IMR-90 (cell line): ENCODE measurements at regions not wholly inside any gene's neighbourhood (a gene's known extent, or its start where the extent isn't known, plus 50 kb on each side); places are given as distances from the start of the nearest gene placed in this dataset.

Experiments used
- ATAC-seq: fragments of 200-7000 bp; cut with Tn5 transposase; 2 replicates; pipeline ENCODE4 v1.9.1; 2020; ENCODE audit warnings: low read depth, mild to moderate bottlenecking, moderate library complexity
- BruUV-seq: library from RNA; stranded (reverse); fragments of 400-500 nt; replicated peaks from 2 replicates; lab custom pipeline; 2021; lab: Mats Ljungman, UMichigan
- CTCF ChIA-PET: fragments of 300-600 bp; formaldehyde crosslinking; extraction: SDS; loops from one replicate; lab custom pipeline; 2021; ENCODE audit warnings: antibody characterized with exemption; lab: Yijun Ruan, JAX
- POLR2A ChIA-PET: fragments of 300-600 bp; sonication (Branson Sonifier 250); formaldehyde crosslinking; loops from one replicate; lab custom pipeline; 2022; ENCODE audit warnings: antibody characterized with exemption; ENCODE audit not compliant: unreplicated experiment; lab: Charles Lee
- DNase-seq: peaks from one replicate; pipeline ENCODE4 v3.0.0; 2013
- H2AFZ ChIP-seq: replicated peaks from 2 replicates; pipeline ENCODE3; 2013; ENCODE audit warnings: low read length, mild to moderate bottlenecking; ENCODE audit not compliant: poor library complexity
- H2AK5ac ChIP-seq: 2 replicates; pipeline ENCODE4 v1.6.1; 2013; ENCODE audit warnings: low read depth, low read length, inconsistent platforms
- H2AK9ac ChIP-seq: replicated peaks from 2 replicates; pipeline ENCODE3; 2013; ENCODE audit warnings: mild to moderate bottlenecking, low read depth, low read length, moderate library complexity; ENCODE audit not compliant: poor library complexity
- H2BK120ac ChIP-seq: 2 replicates; pipeline ENCODE4 v1.6.1; 2013; ENCODE audit warnings: low read depth, low read length, inconsistent platforms
- H2BK15ac ChIP-seq: 3 replicates; pipeline ENCODE4 v1.6.1; 2013; ENCODE audit warnings: low read depth, low read length, inconsistent platforms
- H2BK20ac ChIP-seq: 2 replicates; pipeline ENCODE4 v1.6.1; 2013; ENCODE audit warnings: low read depth, mild to moderate bottlenecking, inconsistent platforms, low read length, moderate library complexity
- H2BK5ac ChIP-seq: 2 replicates; pipeline ENCODE4 v1.6.1; 2013; ENCODE audit warnings: mild to moderate bottlenecking, low read depth, low read length, inconsistent platforms; ENCODE audit not compliant: poor library complexity, severe bottlenecking
- H3K14ac ChIP-seq: replicated peaks from 2 replicates; pipeline ENCODE4 v1.6.1; 2013; ENCODE audit warnings: low read depth, low read length, inconsistent platforms
- H3K18ac ChIP-seq: 2 replicates; pipeline ENCODE4 v1.6.1; 2013; ENCODE audit warnings: low read depth, low read length, control low read depth
- H3K23ac ChIP-seq: 2 replicates; pipeline ENCODE4 v1.6.1; 2013; ENCODE audit warnings: low read depth, low read length, inconsistent platforms
- H3K27ac ChIP-seq: 2 replicates; pipeline ENCODE4 v1.5.1; 2013; ENCODE audit warnings: mild to moderate bottlenecking, control low read depth, low read length; ENCODE audit not compliant: insufficient read depth
- H3K27me3 ChIP-seq: 2 replicates; pipeline ENCODE4 v1.6.1; 2013; ENCODE audit warnings: low read length; ENCODE audit not compliant: control insufficient read depth, insufficient read depth
- H3K36me3 ChIP-seq: 2 replicates; pipeline ENCODE4 v1.6.1; 2013; ENCODE audit warnings: low read length, mixed read lengths; ENCODE audit not compliant: control insufficient read depth, insufficient read depth
- H3K4ac ChIP-seq: 2 replicates; pipeline ENCODE4 v1.6.1; 2013; ENCODE audit warnings: low read depth, low read length, inconsistent platforms
- H3K4me1 ChIP-seq: 2 replicates; pipeline ENCODE4 v1.6.1; 2013; ENCODE audit warnings: low read length, mixed read lengths; ENCODE audit not compliant: control insufficient read depth, insufficient read depth
- H3K4me2 ChIP-seq: 2 replicates; pipeline ENCODE4 v1.6.1; 2013; ENCODE audit warnings: low read depth, mild to moderate bottlenecking, control low read depth, low read length, moderate library complexity
- H3K4me3 ChIP-seq: 2 replicates; pipeline ENCODE4 v1.5.1; 2013; ENCODE audit warnings: low read depth, mild to moderate bottlenecking, control low read depth, low read length, moderate library complexity; ENCODE audit not compliant: insufficient read depth
- H3K56ac ChIP-seq: 2 replicates; pipeline ENCODE4 v1.6.1; 2013; ENCODE audit warnings: low read length, inconsistent platforms; ENCODE audit not compliant: insufficient read depth; ENCODE audit errors: extremely low read depth
- H3K79me1 ChIP-seq, 2 experiments: 2 replicates each; pipeline ENCODE4 v1.6.1; 2013; ENCODE audit warnings: low read length in 2 of 2, inconsistent platforms in 1 of 2, low read depth in 1 of 2
- H3K9ac ChIP-seq: 2 replicates; pipeline ENCODE4 v1.6.1; 2013; ENCODE audit warnings: low read depth, low read length, control low read depth
- H3K9me1 ChIP-seq: 2 replicates; pipeline ENCODE4 v1.6.1; 2013; ENCODE audit warnings: low read length, inconsistent platforms; ENCODE audit not compliant: insufficient read depth
- H3K9me3 ChIP-seq: 2 replicates; pipeline ENCODE4 v1.6.1; 2013; ENCODE audit warnings: low read length; ENCODE audit not compliant: control insufficient read depth, insufficient read depth
- H4K20me1 ChIP-seq: 2 replicates; pipeline ENCODE4 v1.6.1; 2013; ENCODE audit warnings: low read length, inconsistent platforms; ENCODE audit not compliant: insufficient read depth
- H4K5ac ChIP-seq: 2 replicates; pipeline ENCODE4 v1.6.1; 2013; ENCODE audit warnings: mild to moderate bottlenecking, low read depth, low read length, control low read depth
- H4K8ac ChIP-seq, 2 experiments: 2 replicates each; pipeline ENCODE4 v1.6.1; 2013; ENCODE audit warnings: low read depth in 2 of 2, low read length in 2 of 2, control low read depth in 1 of 2, inconsistent platforms in 1 of 2
- H4K91ac ChIP-seq: 2 replicates; pipeline ENCODE4 v1.6.1; 2013; ENCODE audit warnings: low read depth, low read length, inconsistent platforms; ENCODE audit not compliant: insufficient read depth
- CEBPB ChIP-seq: IDR thresholded peaks from 2 replicates; pipeline ENCODE4 v1.6.1; 2012; ENCODE audit warnings: low read depth, low read length, improper control_type of control experiment
- CTCF ChIP-seq: conservative IDR thresholded peaks from 2 replicates; pipeline ENCODE4 v1.5.1; 2012; ENCODE audit warnings: mild to moderate bottlenecking, low read depth, low read length, improper control_type of control experiment
- MAZ ChIP-seq: IDR thresholded peaks from 2 replicates; pipeline ENCODE4 v1.6.1; 2012; ENCODE audit warnings: low read depth, mild to moderate bottlenecking, low read length, improper control_type of control experiment, moderate library complexity, borderline replicate concordance
- MXI1 ChIP-seq: IDR thresholded peaks from 2 replicates; pipeline ENCODE4 v1.6.1; 2012; ENCODE audit warnings: low read depth, mild to moderate bottlenecking, low read length, moderate library complexity, borderline replicate concordance
- NFE2L2 ChIP-seq: fragments of 150-350 bp; IDR thresholded peaks from 2 replicates; pipeline ENCODE4 v1.6.1; 2016; ENCODE audit warnings: low read depth, mild to moderate bottlenecking, low read length
- dilution Hi-C: fragments of 300-500 bp; cut with HindIII; formaldehyde crosslinking; loops from one replicate; pipeline ENCODE4 v1.14.3; 2018; ENCODE audit warnings: low sequenced_read_pairs; ENCODE audit not compliant: unreplicated experiment
- in situ Hi-C: fragments of 300-500 bp; cut with MboI; formaldehyde crosslinking; loops from 3 replicates; pipeline ENCODE4 v1.14.3; 2019; ENCODE audit warnings: low sequenced_read_pairs, inconsistent platforms, mixed read lengths
- intact Hi-C: fragments of 100-400 bp; cut with micrococcal nuclease; formaldehyde crosslinking; loops from 2 replicates; pipeline ENCODE4 v1.10.0; 2022

DNA sequence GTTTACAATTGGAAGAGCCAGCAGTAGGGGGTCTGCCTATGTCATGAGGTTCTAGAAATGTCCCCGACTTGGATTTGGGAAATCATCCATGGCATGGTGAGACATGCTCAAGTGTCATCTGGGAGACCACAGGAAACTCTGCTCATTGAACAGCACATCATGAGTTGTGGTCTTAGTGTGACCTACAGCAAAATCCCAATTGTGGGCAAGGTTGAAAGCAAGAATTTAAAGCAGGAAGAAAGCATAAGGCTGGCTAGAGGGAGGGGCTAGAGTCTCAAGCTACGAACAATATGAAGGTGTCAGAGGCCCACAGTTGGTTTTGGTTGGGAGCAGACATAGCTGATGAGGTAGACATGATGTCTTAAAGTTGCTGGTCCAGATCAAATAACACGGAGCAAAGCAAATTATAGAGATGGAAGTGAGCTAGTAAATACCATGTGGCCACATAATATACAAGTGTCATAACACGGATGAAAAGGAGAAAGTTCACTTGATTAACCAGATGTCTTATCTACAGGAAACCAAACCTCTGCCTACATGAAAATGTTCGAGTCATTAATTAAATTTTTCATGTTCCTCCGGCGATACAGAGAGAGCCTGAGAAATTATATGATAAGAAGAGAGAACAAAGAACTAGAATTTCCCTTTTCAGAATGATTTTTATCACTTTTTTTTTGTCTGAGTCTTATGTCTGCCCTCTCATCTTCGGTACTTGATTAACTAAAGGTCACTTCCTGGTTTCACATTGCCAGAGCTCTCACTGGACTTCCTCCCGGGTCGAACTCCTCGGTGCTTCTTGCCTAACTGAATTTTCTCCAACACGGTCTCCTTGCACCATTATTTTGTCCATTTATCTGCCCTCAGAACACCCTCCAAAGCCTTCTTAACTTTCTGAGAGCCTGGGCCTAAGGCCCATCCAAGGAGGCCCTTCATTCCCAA lies 67.5 kb upstream of the DUSP10 start (continued):
- TF ChIP-seq CTCF: no peak

- Histone ChIP-seq H4K8ac (no peak overlapping the region), H4K20me1 (no peaks in the 10 kb centered on the region), H3K4me1 (peaks cover 13% of the 10 kb centered on the region), H3K4ac (no peak overlapping the region), H3K18ac (no peak overlapping the region), H3K9me3 (no peaks in the 10 kb centered on the region), H4K5ac (no peak overlapping the region), H3K9ac (no peak overlapping the region), H2BK20ac (peak overlapping the region; percentile 27; the same call in 1 of the 2 replicates), H2BK15ac (peak overlapping the region; percentile 87; the same call in 2 of the 3 replicates), H4K91ac (no peak overlapping the region), H3K79me1 (peaks cover 0 to 5% of the 10 kb centered on the region in 2 experiments; a peak in 1 of 4 replicates), H3K4me3 (no peak overlapping the region), H3K27ac (no peak overlapping the region), H3K23ac (no peak overlapping the region), H2BK5ac (no peak overlapping the region), H2BK120ac (peak overlapping the region; percentile 20; the same call in 1 of the 2 replicates), H3K14ac (no peak overlapping the region), H3K9me1 (peaks cover 5% of the 10 kb centered on the region), H3K56ac (no peak overlapping the region), H2AK5ac (no peak overlapping the region), H3K36me3 (no peaks in the 10 kb centered on the region), H2AFZ (no peak overlapping the region), H3K27me3 (no peaks in the 10 kb centered on the region), H3K4me2 (no peak overlapping the region), H2AK9ac (no peak overlapping the region)
- DNase-seq: no peak
- BruUV-seq: no TSS peak
- dilution Hi-C loops: no loop called here
- ChIA-PET CTCF (no interaction called here), POLR2A (no interaction called here)
- no peak for ATAC-seq
- no peak for TF ChIP-seq MXI1
- no peak for TF ChIP-seq CEBPB
- no peak for TF ChIP-seq MAZ
- no peak for TF ChIP-seq NFE2L2
- intact Hi-C loops: no loop called here
- in situ Hi-C loops: no loop called here
These were observed 65.1 kb upstream of the DUSP10 start for GRCh38 chr1:221806984-221807383.
